IMR-90 (cell line): ENCODE measurements at regions not wholly inside any gene's neighbourhood (a gene's known extent, or its start where the extent isn't known, plus 50 kb on each side); places are given as distances from the start of the nearest gene placed in this dataset.

ENCODE experiments used
- BHLHE40 ChIP-seq: fragments of 150-350 bp; IDR thresholded peaks from 2 replicates; pipeline ENCODE4 v1.6.1; 2016; ENCODE audit warnings: mild to moderate bottlenecking, low read depth, low read length
- CEBPB ChIP-seq: IDR thresholded peaks from 2 replicates; pipeline ENCODE4 v1.6.1; 2012; ENCODE audit warnings: low read depth, low read length, improper control_type of control experiment
- ELK1 ChIP-seq: fragments of 150-350 bp; IDR thresholded peaks from 2 replicates; pipeline ENCODE4 v1.6.1; 2016; ENCODE audit warnings: low read depth, mild to moderate bottlenecking, low read length, moderate library complexity, borderline replicate concordance
- MAFK ChIP-seq: IDR thresholded peaks from 2 replicates; pipeline ENCODE4 v1.6.1; 2012; ENCODE audit warnings: low read depth, low read length, improper control_type of control experiment
- MXI1 ChIP-seq: IDR thresholded peaks from 2 replicates; pipeline ENCODE4 v1.6.1; 2012; ENCODE audit warnings: low read depth, mild to moderate bottlenecking, low read length, moderate library complexity, borderline replicate concordance
- POLR2A ChIP-seq: IDR thresholded peaks from 2 replicates; pipeline ENCODE4 v1.6.1; 2012; ENCODE audit warnings: mild to moderate bottlenecking, low read depth, low read length
- RAD21 ChIP-seq: IDR thresholded peaks from 2 replicates; pipeline ENCODE4 v1.6.1; 2012; ENCODE audit warnings: low read length, improper control_type of control experiment
- RFX5 ChIP-seq: IDR thresholded peaks from 2 replicates; pipeline ENCODE4 v1.8.0; 2012; ENCODE audit warnings: low read depth, mild to moderate bottlenecking, low read length, moderate library complexity
- TF ChIP-seq, protein P1 (sequence below): conservative IDR thresholded peaks from 2 replicates; pipeline ENCODE4 v1.5.1; 2012; ENCODE audit warnings: mild to moderate bottlenecking, low read depth, low read length, improper control_type of control experiment

DNA sequence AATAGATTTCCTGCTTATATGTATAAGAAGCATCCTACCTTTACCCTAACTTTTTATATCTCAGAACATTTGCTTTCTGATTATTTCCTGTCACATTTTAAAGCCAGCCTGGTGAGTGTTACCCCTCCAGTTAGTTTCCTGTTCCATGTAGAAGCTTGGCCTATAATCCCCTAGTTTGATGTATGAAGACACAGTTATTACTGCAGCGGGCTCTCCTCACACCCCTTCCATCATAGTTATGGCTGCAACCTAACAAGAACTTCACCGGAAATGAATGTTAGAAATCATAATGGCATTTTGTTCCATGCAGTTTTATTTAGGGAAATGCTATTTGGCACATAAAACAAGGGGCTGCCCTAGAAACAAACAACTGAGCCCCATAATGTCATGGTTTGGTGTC lies 400.2 kb upstream of the SETBP1 start:
- TF ChIP-seq, protein P1, sequence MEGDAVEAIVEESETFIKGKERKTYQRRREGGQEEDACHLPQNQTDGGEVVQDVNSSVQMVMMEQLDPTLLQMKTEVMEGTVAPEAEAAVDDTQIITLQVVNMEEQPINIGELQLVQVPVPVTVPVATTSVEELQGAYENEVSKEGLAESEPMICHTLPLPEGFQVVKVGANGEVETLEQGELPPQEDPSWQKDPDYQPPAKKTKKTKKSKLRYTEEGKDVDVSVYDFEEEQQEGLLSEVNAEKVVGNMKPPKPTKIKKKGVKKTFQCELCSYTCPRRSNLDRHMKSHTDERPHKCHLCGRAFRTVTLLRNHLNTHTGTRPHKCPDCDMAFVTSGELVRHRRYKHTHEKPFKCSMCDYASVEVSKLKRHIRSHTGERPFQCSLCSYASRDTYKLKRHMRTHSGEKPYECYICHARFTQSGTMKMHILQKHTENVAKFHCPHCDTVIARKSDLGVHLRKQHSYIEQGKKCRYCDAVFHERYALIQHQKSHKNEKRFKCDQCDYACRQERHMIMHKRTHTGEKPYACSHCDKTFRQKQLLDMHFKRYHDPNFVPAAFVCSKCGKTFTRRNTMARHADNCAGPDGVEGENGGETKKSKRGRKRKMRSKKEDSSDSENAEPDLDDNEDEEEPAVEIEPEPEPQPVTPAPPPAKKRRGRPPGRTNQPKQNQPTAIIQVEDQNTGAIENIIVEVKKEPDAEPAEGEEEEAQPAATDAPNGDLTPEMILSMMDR = no peak
- TF ChIP-seq POLR2A = no peak
- TF ChIP-seq RAD21 = no peak
- TF ChIP-seq RFX5 = no peak
- no peak for TF ChIP-seq MAFK
- TF ChIP-seq ELK1 = no peak
- no peak for TF ChIP-seq MXI1
- TF ChIP-seq CEBPB = no peak
- no peak for TF ChIP-seq BHLHE40
